ENCODE measurements at regions not wholly inside any gene's neighbourhood (a gene's known extent, or its start where the extent isn't known, plus 50 kb on each side); places are given as distances from the start of the nearest gene placed in this dataset.

- no peak for DNase-seq
- POLR2A ChIA-PET = no interaction called here
- no TSS peak for BruUV-seq (replicated peaks)
- H3K4me3 Mint-ChIP-seq (ENCODE audit: unreplicated experiment) = no peak overlapping the region
- Histone ChIP-seq H3K4me1 (peaks cover 13% of the 10 kb centered on the region), H3K4me3 (ENCODE audit: low read depth, low read length) (no peak overlapping the region), H3K9me3 (no peaks in the 10 kb centered on the region), H3K36me3 (ENCODE audit: control insufficient read depth, insufficient read depth, low read length) (no peaks in the 10 kb centered on the region), H3K27me3 (replicated peaks; ENCODE audit: control insufficient read depth, insufficient read depth, low read length) (no peaks in the 10 kb centered on the region)
- H3K4me1 Mint-ChIP-seq (ENCODE audit: low read depth, unreplicated experiment) = peaks cover 18% of the 10 kb centered on the region
- no peak overlapping the region for H3K27ac Mint-ChIP-seq (ENCODE audit: unreplicated experiment)
- no peaks in the 10 kb centered on the region for H3K36me3 Mint-ChIP-seq (ENCODE audit: insufficient read depth, unreplicated experiment)
- CTCF ChIA-PET = no interaction called here
- intact Hi-C loops (cut with micrococcal nuclease; ENCODE audit: unreplicated experiment) = no loop called here
- no peak for TF ChIP-seq CTCF (IDR thresholded peaks at IDR 0.05; ENCODE audit: insufficient read depth in 1 of 2, low read depth in 1 of 2, low read length in 1 of 2, severe bottlenecking in 1 of 2, unreplicated experiment in 1 of 2)
- H3K9me3 Mint-ChIP-seq (ENCODE audit: unreplicated experiment) = peaks cover 9% of the 10 kb centered on the region
- peaks cover 2% of the 10 kb centered on the region for H3K27me3 Mint-ChIP-seq (ENCODE audit: insufficient read depth, unreplicated experiment)
Observed at GRCh38 chr11:92443199-92443598, 218.6 kb downstream of the FAT3 start.

- intact Hi-C loops (cut with micrococcal nuclease; ENCODE audit: unreplicated experiment) = no loop called here
- no peak overlapping the region for H3K4me3 Mint-ChIP-seq (ENCODE audit: unreplicated experiment)
- H3K9me3 Mint-ChIP-seq (ENCODE audit: unreplicated experiment) = peaks cover 9% of the 10 kb centered on the region
- peaks cover 2% of the 10 kb centered on the region for H3K27me3 Mint-ChIP-seq (ENCODE audit: insufficient read depth, unreplicated experiment)
- TF ChIP-seq CTCF (IDR thresholded peaks at IDR 0.05; ENCODE audit: insufficient read depth in 1 of 2, low read depth in 1 of 2, low read length in 1 of 2, severe bottlenecking in 1 of 2, unreplicated experiment in 1 of 2) = no peak
- no peaks in the 10 kb centered on the region for H3K36me3 ChIP-seq (ENCODE audit: control insufficient read depth, insufficient read depth, low read length)
- no peaks in the 10 kb centered on the region for H3K27me3 ChIP-seq (replicated peaks; ENCODE audit: control insufficient read depth, insufficient read depth, low read length)
- H3K9me3 ChIP-seq = no peaks in the 10 kb centered on the region
- CTCF ChIA-PET = no interaction called here
- H3K4me1 ChIP-seq = no peaks in the 10 kb centered on the region
- H3K27ac Mint-ChIP-seq (ENCODE audit: unreplicated experiment) = no peak overlapping the region
- BruUV-seq (replicated peaks) = no TSS peak
- no peak overlapping the region for H3K4me3 ChIP-seq (ENCODE audit: low read depth, low read length)
- POLR2A ChIA-PET = no interaction called here
- H3K36me3 Mint-ChIP-seq (ENCODE audit: insufficient read depth, unreplicated experiment) = no peaks in the 10 kb centered on the region
- H3K4me1 Mint-ChIP-seq (ENCODE audit: low read depth, unreplicated experiment) = no peaks in the 10 kb centered on the region
- no peak for DNase-seq
Observed at GRCh38 chr11:92447586-92447985, 223.0 kb downstream of the FAT3 start.

GRCh38 chr11:92449222-92449621 is 224.6 kb downstream of the FAT3 start:
- H3K9me3 ChIP-seq = no peaks in the 10 kb centered on the region
- H3K36me3 Mint-ChIP-seq (ENCODE audit: insufficient read depth, unreplicated experiment) = no peaks in the 10 kb centered on the region
- CTCF ChIA-PET = no interaction called here

More at GRCh38 chr11:92449222-92449621, 224.6 kb downstream of the FAT3 start:
- Mint-ChIP-seq H3K27me3 (ENCODE audit: insufficient read depth, unreplicated experiment) (no peaks in the 10 kb centered on the region), H3K4me1 (ENCODE audit: low read depth, unreplicated experiment) (no peaks in the 10 kb centered on the region), H3K4me3 (ENCODE audit: unreplicated experiment) (no peak overlapping the region), H3K27ac (ENCODE audit: unreplicated experiment) (no peak overlapping the region), H3K9me3 (ENCODE audit: unreplicated experiment) (no peaks in the 10 kb centered on the region)
- BruUV-seq (replicated peaks) = no TSS peak
- Histone ChIP-seq H3K36me3 (ENCODE audit: control insufficient read depth, insufficient read depth, low read length) (no peaks in the 10 kb centered on the region), H3K4me1 (no peaks in the 10 kb centered on the region), H3K27me3 (replicated peaks; ENCODE audit: control insufficient read depth, insufficient read depth, low read length) (no peaks in the 10 kb centered on the region), H3K4me3 (ENCODE audit: low read depth, low read length) (no peak overlapping the region)
- intact Hi-C loops (cut with micrococcal nuclease; ENCODE audit: unreplicated experiment) = no loop called here
- no peak for TF ChIP-seq CTCF (IDR thresholded peaks at IDR 0.05; ENCODE audit: insufficient read depth in 1 of 2, low read depth in 1 of 2, low read length in 1 of 2, severe bottlenecking in 1 of 2, unreplicated experiment in 1 of 2)
- POLR2A ChIA-PET = no interaction called here
- no peak for DNase-seq

All from Caco-2 (cell line).